GM12878 (cell line): ENCODE measurements at regions not wholly inside any gene's neighbourhood (a gene's known extent, or its start where the extent isn't known, plus 50 kb on each side); places are given as distances from the start of the nearest gene placed in this dataset.

ENCODE experiments used
- ATF3 ChIP-seq: IDR thresholded peaks from 2 replicates; pipeline ENCODE4 v1.6.1; 2011; ENCODE audit warnings: low read depth, mild to moderate bottlenecking, low read length, moderate library complexity, borderline replicate concordance; ENCODE audit errors: extremely low read depth
- BACH1 ChIP-seq: fragments of 450-650 bp; IDR thresholded peaks from 2 replicates; pipeline ENCODE4 v1.6.1; 2017; ENCODE audit warnings: mild to moderate bottlenecking, borderline replicate concordance
- CEBPZ ChIP-seq: fragments of 150-350 bp; IDR thresholded peaks from 2 replicates; pipeline ENCODE4 v1.6.1; 2016; ENCODE audit warnings: low read depth, low read length
- CREB1 ChIP-seq: IDR thresholded peaks from 2 replicates; pipeline ENCODE4 v1.6.1; 2012; ENCODE audit warnings: low read depth, mild to moderate bottlenecking, inconsistent platforms
- CREM ChIP-seq: IDR thresholded peaks from 2 replicates; pipeline ENCODE4 v1.6.1; 2014; ENCODE audit warnings: antibody characterized with exemption, low read depth
- CTCF ChIP-seq, 3 experiments: IDR thresholded peaks in 2 of 3; conservative IDR thresholded peaks in 1 of 3; 2 replicates each; pipeline ENCODE4 v1.5.1; 2011; ENCODE audit warnings: low read depth in 3 of 3, low read length in 3 of 3, mild to moderate bottlenecking in 3 of 3, control low read depth in 2 of 3, moderate library complexity in 2 of 3, inconsistent platforms in 1 of 3, mixed read lengths in 1 of 3; ENCODE audit not compliant: control insufficient read depth in 2 of 3, insufficient read depth in 1 of 3; ENCODE audit errors: extremely low read depth in 1 of 3
- EGR1 ChIP-seq, 2 experiments: IDR thresholded peaks; 1 replicate in 1 of 2; 2 replicates in 1 of 2; pipeline ENCODE4 v1.6.1; 2011 to 2012; ENCODE audit warnings: low read depth in 2 of 2, low read length in 2 of 2, borderline replicate concordance in 1 of 2, mild to moderate bottlenecking in 1 of 2, moderate library complexity in 1 of 2
- EZH2 ChIP-seq: IDR thresholded peaks from 2 replicates; pipeline ENCODE4 v1.6.1; 2012; ENCODE audit warnings: low read depth, mild to moderate bottlenecking, control low read depth, inconsistent platforms, low read length, borderline replicate concordance; ENCODE audit not compliant: control insufficient read depth
- KDM1A ChIP-seq: fragments of 200-600 bp; sonication (generic); IDR thresholded peaks from 2 replicates; pipeline ENCODE4 v1.6.1; 2016; ENCODE audit warnings: borderline replicate concordance
- POLR2A ChIP-seq: IDR thresholded peaks from 2 replicates; pipeline ENCODE4 v1.6.1; 2011; ENCODE audit warnings: low read depth, mild to moderate bottlenecking, low read length
- RAD51 ChIP-seq: fragments of 450-650 bp; IDR thresholded peaks from 2 replicates; pipeline ENCODE4 v1.6.1; 2016; ENCODE audit warnings: moderate library complexity, mild to moderate bottlenecking, inconsistent platforms
- RELA ChIP-seq: fragments of 450-650 bp; IDR thresholded peaks from 2 replicates; pipeline ENCODE4 v1.8.0; 2014; ENCODE audit warnings: borderline replicate concordance; ENCODE audit not compliant: partially characterized antibody
- TAF1 ChIP-seq: IDR thresholded peaks from 2 replicates; pipeline ENCODE4 v1.6.1; 2011; ENCODE audit warnings: mild to moderate bottlenecking, low read depth, low read length, borderline replicate concordance
- ZBED1 ChIP-seq: IDR thresholded peaks from 2 replicates; pipeline ENCODE4 v1.6.1; 2016; ENCODE audit warnings: borderline replicate concordance

GRCh38 chr7:126302639-126303038 is 950.1 kb downstream of the GRM8 start:
- TF ChIP-seq POLR2A (no peak), CTCF (IDR thresholded peaks at IDR 0.05 in 2 of 3, conservative IDR thresholded peaks at IDR 0.05 in 1 of 3; ENCODE audit: control insufficient read depth in 2 of 3, extremely low read depth in 1 of 3, insufficient read depth in 1 of 3, low read depth in 3 of 3, low read length in 3 of 3) (0 out of 6 replicates have a peak, but pooled peaks of 1 of the 3 experiments have one; percentile 7), EZH2 (no peak), TAF1 (no peak), CREB1 (no peak), BACH1 (no peak), CEBPZ (no peak), RAD51 (no peak), ZBED1 (no peak), RELA (no peak), CREM (no peak), ATF3 (no peak), KDM1A (no peak), EGR1 (IDR thresholded peaks at IDR 0.05; ENCODE audit: borderline replicate concordance in 1 of 2, low read depth in 2 of 2, low read length in 2 of 2) (no peak)
